Mucosa of rectum (tissue), 2 donors: ENCODE measurements at regions not wholly inside any gene's neighbourhood (a gene's known extent, or its start where the extent isn't known, plus 50 kb on each side); places are given as distances from the start of the nearest gene placed in this dataset.
A peak's percentile ranks its signal among the peaks of the same experiment; 100 is the strongest.

Experiments used
- H3K27ac ChIP-seq, 2 donors: one replicate each; pipeline ENCODE4 v1.7.0; 2013; ENCODE audit warnings: inconsistent platforms in 2 of 2, low read depth in 2 of 2, low read length in 2 of 2
- H3K27me3 ChIP-seq, 2 donors: one replicate each; pipeline ENCODE4 v1.7.0; 2013; ENCODE audit warnings: low read length in 2 of 2; ENCODE audit not compliant: control insufficient read depth in 2 of 2, insufficient read depth in 2 of 2
- H3K36me3 ChIP-seq, 2 donors: one replicate each; pipeline ENCODE4 v1.7.0; 2013; ENCODE audit warnings: low read length in 2 of 2; ENCODE audit not compliant: control insufficient read depth in 2 of 2, insufficient read depth in 2 of 2
- H3K4me1 ChIP-seq, 2 donors: one replicate each; pipeline ENCODE4 v1.7.0; 2013; ENCODE audit warnings: low read length in 2 of 2, mild to moderate bottlenecking in 1 of 2; ENCODE audit not compliant: control insufficient read depth in 2 of 2, insufficient read depth in 2 of 2
- H3K4me3 ChIP-seq, 2 donors: one replicate each; pipeline ENCODE4 v1.7.0; 2013; ENCODE audit warnings: low read length in 2 of 2
- H3K9ac ChIP-seq, 2 donors: one replicate each; pipeline ENCODE4 v1.7.0; 2013; ENCODE audit warnings: low read length in 2 of 2, low read depth in 1 of 2, mild to moderate bottlenecking in 1 of 2
- H3K9me3 ChIP-seq, 2 donors: one replicate each; pipeline ENCODE4 v1.7.0; 2013; ENCODE audit warnings: low read length in 2 of 2; ENCODE audit not compliant: control insufficient read depth in 2 of 2
- donor health status: healthy.
- donor health status: Normal muscosa, but diverticular disease.

- Histone ChIP-seq H3K9ac (no peak overlapping the region), H3K4me3 (no peak overlapping the region), H3K27me3 (no peaks in the 10 kb centered on the region), H3K36me3 (no peaks in the 10 kb centered on the region), H3K9me3 (no peaks in the 10 kb centered on the region), H3K4me1 (no peaks in the 10 kb centered on the region), H3K27ac (peak overlapping the region in 1 of 2 donors; percentile 44)
These were observed 140.8 kb upstream of the ZEB2 start for GRCh38 chr2:144660518-144661316.

- no peaks in the 10 kb centered on the region for H3K9me3 ChIP-seq
- no peak overlapping the region for H3K9ac ChIP-seq
- no peaks in the 10 kb centered on the region for H3K4me1 ChIP-seq
- no peaks in the 10 kb centered on the region for H3K27me3 ChIP-seq
- H3K4me3 ChIP-seq = no peak overlapping the region
- no peaks in the 10 kb centered on the region for H3K36me3 ChIP-seq
- peak overlapping the region in 1 of 2 donors; percentile 24 for H3K27ac ChIP-seq
These were observed 139.9 kb upstream of the ZEB2 start for GRCh38 chr2:144659731-144660275.

DNA sequence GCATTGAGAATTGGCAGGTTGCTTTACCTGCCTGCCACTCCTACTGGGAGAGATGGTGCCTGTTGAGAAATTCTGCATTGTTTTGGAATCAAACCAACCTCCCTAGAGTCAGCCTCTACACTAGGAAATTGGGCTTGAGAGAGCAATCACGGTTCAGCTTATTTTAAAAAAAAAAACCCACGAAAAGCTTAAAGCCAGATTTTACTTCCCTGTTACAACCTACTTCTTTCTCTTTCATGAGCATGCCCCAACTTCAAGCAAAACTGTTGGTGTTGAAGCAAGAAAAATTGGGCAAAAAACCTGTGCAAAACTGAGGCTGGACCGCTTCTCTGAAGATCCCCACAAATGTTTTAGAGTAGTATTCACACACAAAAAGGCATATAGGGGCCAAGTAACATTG lies 134.6 kb upstream of the ZEB2 start:
- Histone ChIP-seq H3K9ac (no peak overlapping the region), H3K4me1 (no peaks in the 10 kb centered on the region), H3K4me3 (no peak overlapping the region), H3K27me3 (no peaks in the 10 kb centered on the region), H3K36me3 (no peaks in the 10 kb centered on the region), H3K27ac (no peak overlapping the region), H3K9me3 (no peaks in the 10 kb centered on the region)

- no peaks in the 10 kb centered on the region for H3K36me3 ChIP-seq
- H3K4me3 ChIP-seq = no peak overlapping the region
- no peaks in the 10 kb centered on the region for H3K27me3 ChIP-seq
- no peak overlapping the region for H3K9ac ChIP-seq
- no peak overlapping the region for H3K27ac ChIP-seq
- no peaks in the 10 kb centered on the region for H3K4me1 ChIP-seq
- H3K9me3 ChIP-seq = no peaks in the 10 kb centered on the region
These were observed 131.0 kb upstream of the ZEB2 start for GRCh38 chr2:144650907-144651306.

DNA sequence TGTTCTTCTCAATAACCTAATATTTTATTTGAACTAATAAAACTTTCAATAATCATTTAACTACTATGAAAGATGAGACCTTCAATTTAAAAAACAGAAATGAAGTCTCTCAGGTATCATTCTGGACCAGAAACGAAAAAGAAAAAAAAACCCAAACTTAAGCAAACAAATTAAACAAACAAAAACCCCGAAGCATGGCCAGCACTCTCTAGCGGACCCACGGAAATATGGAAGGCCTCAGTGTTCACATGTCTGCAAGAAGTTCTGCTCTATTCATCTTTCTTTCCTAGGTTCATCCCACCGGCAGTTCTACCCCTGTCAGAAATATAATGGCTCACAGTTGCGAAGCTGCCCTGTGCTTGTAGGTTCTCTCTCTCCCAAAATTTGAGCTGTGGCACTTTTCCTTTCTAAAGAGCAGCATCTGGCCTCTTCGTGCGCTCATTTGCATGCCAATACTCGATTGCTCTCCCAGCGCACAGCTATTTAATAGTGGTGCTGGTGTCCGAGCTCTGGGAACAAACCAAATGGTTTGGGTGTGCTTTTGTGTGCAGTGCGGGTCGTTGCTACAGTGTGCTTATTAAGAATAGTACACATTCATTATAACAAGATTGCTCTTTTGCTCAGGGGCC lies 129.0 kb upstream of the ZEB2 start:
- Histone ChIP-seq H3K27ac (no peak overlapping the region), H3K9ac (no peak overlapping the region), H3K4me1 (no peaks in the 10 kb centered on the region), H3K36me3 (no peaks in the 10 kb centered on the region), H3K27me3 (no peaks in the 10 kb centered on the region), H3K4me3 (no peak overlapping the region), H3K9me3 (no peaks in the 10 kb centered on the region)

DNA sequence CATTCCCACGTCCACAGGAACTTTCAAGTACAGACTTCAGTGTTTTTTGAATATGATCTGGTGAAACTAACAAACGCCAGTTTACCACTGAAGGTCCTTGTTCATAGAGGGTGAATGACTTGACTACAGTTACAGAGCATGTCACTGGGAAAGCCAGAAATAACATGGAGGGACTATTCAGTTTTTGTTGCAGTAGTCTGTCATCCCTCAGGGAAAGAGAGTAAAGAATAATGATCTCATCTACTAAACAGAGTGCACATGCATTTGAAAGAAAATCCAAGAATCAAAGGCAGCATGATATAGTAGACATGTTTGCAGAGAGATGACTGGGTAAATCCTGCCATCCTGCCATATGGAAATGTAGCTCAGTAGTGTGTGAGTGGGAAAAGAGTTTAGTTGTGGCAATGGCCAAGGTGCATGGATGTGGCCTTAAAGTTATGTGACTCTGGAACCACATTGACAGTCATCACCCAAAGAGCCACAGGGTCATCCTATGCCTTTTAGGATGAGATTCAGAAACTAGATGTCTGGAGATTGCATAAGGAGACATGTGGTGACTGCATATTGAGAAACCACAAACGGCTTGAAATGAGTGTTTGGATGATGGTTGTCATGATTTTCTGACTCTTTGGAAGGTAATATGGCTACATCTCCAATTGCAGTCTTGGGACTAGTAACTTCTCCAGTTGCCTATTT lies 125.3 kb upstream of the ZEB2 start:
- Histone ChIP-seq H3K36me3 (no peaks in the 10 kb centered on the region), H3K9me3 (no peaks in the 10 kb centered on the region), H3K4me3 (no peak overlapping the region), H3K4me1 (no peaks in the 10 kb centered on the region), H3K27me3 (no peaks in the 10 kb centered on the region), H3K27ac (no peak overlapping the region), H3K9ac (no peak overlapping the region)

DNA sequence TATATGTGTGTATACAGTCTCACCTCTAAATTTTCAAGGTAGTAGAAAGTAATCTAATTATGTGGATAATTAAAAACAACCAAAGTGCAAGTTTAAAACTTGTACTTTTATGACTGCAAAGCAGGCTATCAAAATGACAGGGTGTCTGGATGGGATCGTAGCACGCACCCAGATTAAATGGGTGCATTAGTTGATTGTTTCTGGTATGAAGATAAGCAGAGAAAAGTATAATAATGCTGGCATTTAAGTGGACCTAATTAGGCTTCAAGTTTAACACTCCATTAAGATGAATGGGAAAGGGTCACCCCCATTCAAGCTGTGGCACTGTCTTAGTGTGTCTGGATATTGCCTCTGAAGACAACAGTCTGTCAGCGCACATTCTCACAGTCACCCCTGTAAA lies 124.6 kb upstream of the ZEB2 start:
- H3K36me3 ChIP-seq = no peaks in the 10 kb centered on the region
- H3K4me1 ChIP-seq = no peaks in the 10 kb centered on the region
- H3K9me3 ChIP-seq = no peaks in the 10 kb centered on the region
- H3K27me3 ChIP-seq = no peaks in the 10 kb centered on the region
- H3K27ac ChIP-seq = no peak overlapping the region
- no peak overlapping the region for H3K9ac ChIP-seq
- no peak overlapping the region for H3K4me3 ChIP-seq

GRCh38 chr2:144643537-144644336 lies 123.8 kb upstream of the ZEB2 start:
- H3K27ac ChIP-seq = no peak overlapping the region
- H3K27me3 ChIP-seq = no peaks in the 10 kb centered on the region
- no peak overlapping the region for H3K9ac ChIP-seq
- H3K4me1 ChIP-seq = no peaks in the 10 kb centered on the region
- H3K4me3 ChIP-seq = no peak overlapping the region
- no peaks in the 10 kb centered on the region for H3K9me3 ChIP-seq
- H3K36me3 ChIP-seq = no peaks in the 10 kb centered on the region

DNA sequence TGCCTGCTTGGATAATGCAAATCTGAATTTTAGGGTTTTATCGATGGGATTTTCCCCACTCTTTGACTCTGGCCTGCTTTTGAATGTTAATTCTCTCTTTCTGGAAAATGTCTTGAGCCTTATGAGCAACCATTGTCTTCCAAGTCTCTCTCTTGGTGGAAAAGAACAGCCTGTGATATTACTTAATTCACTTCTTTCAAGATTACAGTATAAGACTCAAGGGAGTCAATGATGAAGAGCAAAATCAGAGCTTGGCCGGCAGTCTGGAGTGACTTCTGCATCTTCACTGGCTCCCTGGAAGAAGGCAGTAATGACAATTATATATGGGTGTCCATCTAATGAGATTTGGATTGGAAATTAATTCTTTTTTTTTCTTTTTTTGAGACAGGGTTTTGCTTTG lies 122.9 kb upstream of the ZEB2 start:
- Histone ChIP-seq H3K9me3 (no peaks in the 10 kb centered on the region), H3K27me3 (no peaks in the 10 kb centered on the region), H3K27ac (no peak overlapping the region), H3K9ac (no peak overlapping the region), H3K4me1 (no peaks in the 10 kb centered on the region), H3K36me3 (no peaks in the 10 kb centered on the region), H3K4me3 (no peak overlapping the region)
